Colonic mucosa (tissue), 4 donors: ENCODE measurements at regions not wholly inside any gene's neighbourhood (a gene's known extent, or its start where the extent isn't known, plus 50 kb on each side); places are given as distances from the start of the nearest gene placed in this dataset.

Source experiments
- DNase-seq: peaks from one replicate; pipeline ENCODE4 v3.0.0-alpha.2; 2020
- H3K27ac ChIP-seq: fragments of 200-600 bp; one replicate; pipeline ENCODE4 v1.8.0; 2021
- H3K27me3 ChIP-seq: fragments of 200-600 bp; one replicate; pipeline ENCODE4 v1.8.0; 2021
- H3K36me3 ChIP-seq: fragments of 200-600 bp; one replicate; pipeline ENCODE4 v1.8.0; 2021
- H3K4me1 ChIP-seq: fragments of 200-600 bp; one replicate; pipeline ENCODE4 v1.8.0; 2021; ENCODE audit warnings: mild to moderate bottlenecking
- H3K4me3 ChIP-seq: fragments of 200-600 bp; one replicate; pipeline ENCODE4 v1.8.0; 2021
- H3K9ac ChIP-seq, 2 donors: one replicate each; pipeline ENCODE4 v1.7.0; 2013; ENCODE audit warnings: control low read depth in 2 of 2, low read depth in 2 of 2, low read length in 2 of 2
- H3K9me3 ChIP-seq: fragments of 200-600 bp; one replicate; pipeline ENCODE4 v1.8.0; 2021
- intact Hi-C: fragments of 100-400 bp; cut with DNase I; formaldehyde crosslinking; loops from one replicate; pipeline ENCODE4 v1.14.1; 2022
- TF ChIP-seq, protein P1 (sequence below): fragments of 200-600 bp; IDR thresholded peaks from one replicate; pipeline ENCODE4 v1.8.0; 2022; ENCODE audit warnings: antibody characterized with exemption, mild to moderate bottlenecking
- donor health status: healthy.
- donor health status: DM: no; HTN: no; CAD: no.
- donor health status: DM: no; HTN: no; CAD: no.

DNA sequence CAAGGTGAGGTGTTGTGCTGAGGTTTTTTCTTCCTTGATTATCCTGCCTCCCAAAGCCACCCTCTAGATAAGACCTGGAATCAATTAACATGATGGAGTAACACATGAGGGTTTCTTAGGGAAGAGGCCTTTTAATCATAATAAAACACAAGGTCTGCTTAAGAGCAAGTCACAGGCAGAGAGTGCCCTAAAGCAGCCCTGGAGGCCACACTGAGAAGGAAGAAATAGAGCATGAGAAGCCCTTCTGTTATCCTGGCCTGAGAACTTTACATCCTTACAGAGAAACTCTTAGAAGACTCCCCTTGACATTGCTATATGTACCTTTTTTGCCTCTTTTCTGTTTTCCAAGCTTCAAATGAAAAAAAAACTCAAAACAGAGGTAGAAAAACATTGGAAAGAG, 132.3 kb downstream of the CEP57L1 start:
- intact Hi-C loops, result no loop called here

DNA sequence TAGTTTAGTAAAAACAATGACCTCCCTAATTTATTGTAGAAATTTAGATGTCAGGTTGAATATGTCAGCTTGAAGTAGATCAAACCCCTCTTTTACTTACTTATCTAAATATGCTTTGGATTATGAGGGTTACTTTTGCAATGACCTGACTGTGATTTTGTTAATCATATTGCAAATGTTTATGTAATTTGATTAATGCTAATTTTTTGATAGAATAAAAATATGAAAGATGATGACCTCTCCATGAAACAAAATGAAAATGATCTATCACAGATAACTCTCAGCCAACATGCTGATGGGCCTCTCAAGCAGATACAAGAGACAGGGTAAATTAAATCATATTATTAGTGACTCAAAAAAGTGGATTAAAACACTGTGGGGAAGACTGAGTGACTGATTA, 131.0 kb downstream of the CEP57L1 start:
- Histone ChIP-seq H3K4me1 (no peaks in the 10 kb centered on the region), H3K27ac (no peak overlapping the region)

More for the DNA sequence above, 132.3 kb downstream of the CEP57L1 start:
- Histone ChIP-seq H3K9me3 (no peaks in the 10 kb centered on the region), H3K9ac (no peak overlapping the region), H3K27me3 (no peaks in the 10 kb centered on the region), H3K36me3 (no peaks in the 10 kb centered on the region), H3K4me3 (no peak overlapping the region), H3K4me1 (no peaks in the 10 kb centered on the region), H3K27ac (no peak overlapping the region)
- no peak for DNase-seq
- TF ChIP-seq, protein P1, sequence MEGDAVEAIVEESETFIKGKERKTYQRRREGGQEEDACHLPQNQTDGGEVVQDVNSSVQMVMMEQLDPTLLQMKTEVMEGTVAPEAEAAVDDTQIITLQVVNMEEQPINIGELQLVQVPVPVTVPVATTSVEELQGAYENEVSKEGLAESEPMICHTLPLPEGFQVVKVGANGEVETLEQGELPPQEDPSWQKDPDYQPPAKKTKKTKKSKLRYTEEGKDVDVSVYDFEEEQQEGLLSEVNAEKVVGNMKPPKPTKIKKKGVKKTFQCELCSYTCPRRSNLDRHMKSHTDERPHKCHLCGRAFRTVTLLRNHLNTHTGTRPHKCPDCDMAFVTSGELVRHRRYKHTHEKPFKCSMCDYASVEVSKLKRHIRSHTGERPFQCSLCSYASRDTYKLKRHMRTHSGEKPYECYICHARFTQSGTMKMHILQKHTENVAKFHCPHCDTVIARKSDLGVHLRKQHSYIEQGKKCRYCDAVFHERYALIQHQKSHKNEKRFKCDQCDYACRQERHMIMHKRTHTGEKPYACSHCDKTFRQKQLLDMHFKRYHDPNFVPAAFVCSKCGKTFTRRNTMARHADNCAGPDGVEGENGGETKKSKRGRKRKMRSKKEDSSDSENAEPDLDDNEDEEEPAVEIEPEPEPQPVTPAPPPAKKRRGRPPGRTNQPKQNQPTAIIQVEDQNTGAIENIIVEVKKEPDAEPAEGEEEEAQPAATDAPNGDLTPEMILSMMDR, result no peak

DNA sequence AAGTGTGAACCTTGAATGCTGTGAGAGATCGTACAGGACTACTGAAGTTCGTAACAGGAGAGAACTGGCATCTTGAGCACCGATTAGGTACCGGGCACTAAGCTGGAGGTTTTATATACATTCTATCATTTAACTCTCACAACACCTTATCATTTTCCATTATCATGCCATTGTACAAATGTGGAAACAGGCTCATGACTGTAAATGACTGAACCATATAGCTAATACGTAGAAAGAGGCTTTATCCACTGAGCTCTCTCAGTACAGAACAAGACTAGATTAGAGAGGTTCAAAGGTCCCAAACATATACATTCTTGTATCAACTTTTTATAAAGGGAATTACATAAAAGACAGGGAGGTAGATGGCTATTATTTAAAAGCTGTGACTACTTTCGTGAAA, 130.6 kb downstream of the CEP57L1 start:
- Histone ChIP-seq H3K9me3 (no peaks in the 10 kb centered on the region), H3K27ac (no peak overlapping the region), H3K27me3 (no peaks in the 10 kb centered on the region), H3K4me3 (no peak overlapping the region), H3K36me3 (no peaks in the 10 kb centered on the region), H3K9ac (no peak overlapping the region), H3K4me1 (no peaks in the 10 kb centered on the region)
- intact Hi-C loops, result no loop called here
- TF ChIP-seq, protein P1, result no peak
- DNase-seq, result no peak

More for the DNA sequence above, 131.0 kb downstream of the CEP57L1 start:
- H3K27me3 ChIP-seq, result no peaks in the 10 kb centered on the region
- no peak overlapping the region for H3K9ac ChIP-seq
- no peak for DNase-seq
- intact Hi-C loops, result no loop called here
- no peaks in the 10 kb centered on the region for H3K36me3 ChIP-seq
- no peaks in the 10 kb centered on the region for H3K9me3 ChIP-seq
- H3K4me3 ChIP-seq, result no peak overlapping the region
- TF ChIP-seq, protein P1, result no peak

GRCh38 chr6:109224994-109225393, 129.7 kb downstream of the CEP57L1 start:
- no peak overlapping the region for H3K4me3 ChIP-seq
- H3K9ac ChIP-seq, result no peak overlapping the region
- no peaks in the 10 kb centered on the region for H3K36me3 ChIP-seq
- no peaks in the 10 kb centered on the region for H3K27me3 ChIP-seq
- no peak for DNase-seq
- TF ChIP-seq, protein P1, result no peak
- no peak overlapping the region for H3K27ac ChIP-seq
- intact Hi-C loops, result no loop called here
- no peaks in the 10 kb centered on the region for H3K9me3 ChIP-seq
- no peaks in the 10 kb centered on the region for H3K4me1 ChIP-seq

DNA sequence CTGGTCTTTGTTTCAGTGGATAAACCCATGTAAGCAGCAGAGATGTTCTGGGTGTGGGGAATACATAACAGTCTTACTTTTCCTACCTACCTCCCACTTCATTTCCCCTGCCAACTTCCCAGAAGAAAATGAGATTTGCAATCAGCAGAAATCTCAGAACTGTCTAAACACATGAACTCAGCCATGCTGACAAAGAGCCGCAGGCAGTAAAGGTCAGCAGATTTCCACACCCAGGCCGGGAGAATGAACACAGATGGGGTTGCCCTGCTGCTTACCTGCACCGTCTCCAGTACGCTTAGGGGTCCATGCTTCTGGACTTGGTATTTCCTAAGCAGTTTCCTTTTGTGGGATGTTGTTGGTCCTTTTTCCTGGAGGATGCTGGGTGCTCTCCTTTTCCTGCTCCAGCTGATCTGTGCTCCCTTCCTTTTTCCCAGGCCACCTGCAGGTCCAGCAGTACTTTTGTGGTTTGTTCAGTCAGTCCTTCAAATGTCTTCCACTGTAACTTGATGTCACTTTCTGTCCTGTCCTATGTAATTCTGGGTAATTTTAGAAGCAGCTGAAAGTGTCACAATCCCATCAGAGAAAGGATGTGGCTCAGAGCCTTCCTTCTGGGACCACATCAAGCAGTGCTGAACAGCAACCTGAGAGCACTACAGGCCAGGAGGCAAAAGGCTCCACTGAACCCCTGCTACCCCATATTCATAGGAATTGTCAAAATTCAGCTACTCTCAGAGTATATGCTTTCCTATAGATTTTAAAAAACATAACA, 129.0 kb downstream of the CEP57L1 start:
- no peaks in the 10 kb centered on the region for H3K36me3 ChIP-seq
- H3K27me3 ChIP-seq, result no peaks in the 10 kb centered on the region
- no peaks in the 10 kb centered on the region for H3K9me3 ChIP-seq
- TF ChIP-seq, protein P1, result no peak
- intact Hi-C loops, result no loop called here
- H3K4me1 ChIP-seq, result no peaks in the 10 kb centered on the region
- no peak overlapping the region for H3K9ac ChIP-seq
- H3K4me3 ChIP-seq, result no peak overlapping the region
- no peak for DNase-seq
- no peak overlapping the region for H3K27ac ChIP-seq
